ENCODE measurements at regions not wholly inside any gene's neighbourhood (a gene's known extent, or its start where the extent isn't known, plus 50 kb on each side); places are given as distances from the start of the nearest gene placed in this dataset.

DNA sequence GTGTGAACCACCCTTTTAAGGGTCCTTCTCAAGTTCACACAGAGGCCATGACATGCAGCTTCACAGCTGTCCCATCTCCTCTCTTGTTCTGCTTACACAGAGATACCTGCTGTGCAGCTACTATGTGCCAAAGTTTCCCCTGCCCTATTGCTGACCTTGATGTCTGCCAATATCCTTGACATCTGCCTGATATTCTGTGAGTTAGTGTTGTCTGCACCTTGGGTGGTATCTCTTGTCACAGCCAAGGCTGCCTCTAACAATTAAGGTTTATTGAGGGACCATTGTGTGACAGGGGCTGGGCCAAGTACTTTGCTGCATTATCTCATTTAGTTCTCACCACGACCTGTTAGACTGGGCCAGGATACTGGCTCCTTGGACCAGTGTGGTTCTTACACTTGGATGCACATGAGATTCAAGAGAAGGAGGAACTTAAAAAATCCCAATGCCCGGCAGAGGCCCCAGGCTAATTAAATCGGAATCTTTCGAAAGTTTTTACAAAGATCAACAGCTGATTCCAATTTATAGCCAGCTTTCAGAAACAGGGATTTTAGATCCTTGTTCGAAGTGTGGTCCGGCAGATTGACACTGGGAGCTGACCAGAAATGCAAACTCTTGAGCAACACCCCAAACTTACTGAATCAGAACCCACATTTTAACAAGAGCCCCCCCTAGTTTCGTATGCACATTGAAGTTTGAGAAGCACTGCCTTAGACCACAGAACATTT, 178.6 kb downstream of the SATB1 start:
- DNase-seq (ENCODE audit: low read depth): no peak
- POLR2A ChIA-PET: no interaction called here
- H3K27me3 ChIP-seq (ENCODE audit: control insufficient read depth, insufficient read depth, low read length): no peaks in the 10 kb centered on the region
- CTCF ChIA-PET: no interaction called here
- TF ChIP-seq, protein P1, sequence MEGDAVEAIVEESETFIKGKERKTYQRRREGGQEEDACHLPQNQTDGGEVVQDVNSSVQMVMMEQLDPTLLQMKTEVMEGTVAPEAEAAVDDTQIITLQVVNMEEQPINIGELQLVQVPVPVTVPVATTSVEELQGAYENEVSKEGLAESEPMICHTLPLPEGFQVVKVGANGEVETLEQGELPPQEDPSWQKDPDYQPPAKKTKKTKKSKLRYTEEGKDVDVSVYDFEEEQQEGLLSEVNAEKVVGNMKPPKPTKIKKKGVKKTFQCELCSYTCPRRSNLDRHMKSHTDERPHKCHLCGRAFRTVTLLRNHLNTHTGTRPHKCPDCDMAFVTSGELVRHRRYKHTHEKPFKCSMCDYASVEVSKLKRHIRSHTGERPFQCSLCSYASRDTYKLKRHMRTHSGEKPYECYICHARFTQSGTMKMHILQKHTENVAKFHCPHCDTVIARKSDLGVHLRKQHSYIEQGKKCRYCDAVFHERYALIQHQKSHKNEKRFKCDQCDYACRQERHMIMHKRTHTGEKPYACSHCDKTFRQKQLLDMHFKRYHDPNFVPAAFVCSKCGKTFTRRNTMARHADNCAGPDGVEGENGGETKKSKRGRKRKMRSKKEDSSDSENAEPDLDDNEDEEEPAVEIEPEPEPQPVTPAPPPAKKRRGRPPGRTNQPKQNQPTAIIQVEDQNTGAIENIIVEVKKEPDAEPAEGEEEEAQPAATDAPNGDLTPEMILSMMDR (IDR thresholded peaks at IDR 0.05; ENCODE audit: insufficient read depth, low read depth, low read length): no peak
- no peak overlapping the region for H3K4me3 ChIP-seq (ENCODE audit: low read depth, low read length)
- no peaks in the 10 kb centered on the region for H3K36me3 ChIP-seq (ENCODE audit: control insufficient read depth, insufficient read depth, low read length)

DNA sequence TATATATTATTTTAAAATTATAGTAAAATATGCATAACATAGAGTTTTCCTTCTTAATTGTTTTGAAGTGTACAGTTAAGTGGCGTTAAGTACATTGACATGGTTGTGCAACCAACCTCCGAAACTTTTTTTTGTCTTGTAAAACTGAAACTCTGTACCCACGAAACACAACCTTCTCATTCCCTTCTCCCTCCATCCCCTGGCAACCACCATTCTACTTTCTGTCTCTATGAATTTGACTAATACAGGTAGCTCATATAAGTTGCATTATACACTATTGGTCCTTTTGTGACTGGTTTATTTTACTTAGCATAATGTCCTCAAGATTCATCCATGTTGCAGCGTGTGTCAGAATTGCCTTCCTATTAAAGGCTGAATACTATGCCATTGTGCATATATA, 179.4 kb downstream of the SATB1 start:
- DNase-seq (ENCODE audit: low read depth): no peak
- CTCF ChIA-PET: no interaction called here
- Histone ChIP-seq H3K27me3 (ENCODE audit: control insufficient read depth, insufficient read depth, low read length) (no peaks in the 10 kb centered on the region), H3K36me3 (ENCODE audit: control insufficient read depth, insufficient read depth, low read length) (no peaks in the 10 kb centered on the region), H3K4me3 (ENCODE audit: low read depth, low read length) (no peak overlapping the region)
- TF ChIP-seq, protein P1 (IDR thresholded peaks at IDR 0.05; ENCODE audit: insufficient read depth, low read depth, low read length): no peak
- POLR2A ChIA-PET: no interaction called here

DNA sequence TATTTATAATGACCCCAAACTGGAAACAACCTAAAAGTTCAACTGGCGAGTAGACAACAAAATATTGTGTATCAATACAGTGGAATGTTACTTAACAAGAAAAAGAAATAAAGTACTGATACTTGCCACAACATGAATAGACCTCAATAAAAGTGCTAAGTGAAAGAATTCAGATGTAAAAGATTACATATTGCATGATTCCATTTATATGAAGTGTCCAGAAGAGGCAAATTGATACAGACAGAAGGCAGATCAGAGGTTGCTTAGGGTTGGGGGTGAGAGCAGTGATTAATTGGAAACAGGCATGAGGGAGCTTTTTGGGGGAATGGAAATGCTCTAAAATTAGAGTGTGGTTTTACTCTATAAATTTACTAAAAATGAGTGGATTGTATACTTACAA, 183.3 kb downstream of the SATB1 start:
- POLR2A ChIA-PET: no interaction called here
- no peak overlapping the region for H3K4me3 ChIP-seq (ENCODE audit: low read depth, low read length)
- CTCF ChIA-PET: no interaction called here

DNA sequence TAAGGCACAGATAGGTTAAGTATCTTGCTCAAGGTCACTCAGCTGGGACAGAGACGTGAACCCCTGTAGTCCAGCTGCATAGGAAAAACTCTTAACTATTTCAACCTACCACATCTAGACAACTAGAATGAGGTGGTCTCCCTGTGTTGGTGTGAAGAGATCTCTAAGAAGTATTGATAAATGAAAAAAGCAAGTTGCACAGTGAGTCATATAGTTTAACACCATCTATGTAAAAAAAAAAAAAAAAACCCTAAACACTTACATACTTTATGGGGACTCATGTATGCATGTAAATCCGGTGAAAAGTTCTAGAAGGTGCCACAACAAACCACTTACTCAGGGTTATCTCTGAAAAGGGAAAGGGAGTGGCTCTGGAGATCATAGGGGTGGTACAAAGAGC, 185.5 kb downstream of the SATB1 start:
- H3K4me3 ChIP-seq (ENCODE audit: low read depth, low read length): no peak overlapping the region
- POLR2A ChIA-PET: no interaction called here
- TF ChIP-seq, protein P1 (IDR thresholded peaks at IDR 0.05; ENCODE audit: insufficient read depth, low read depth, low read length): no peak
- no peaks in the 10 kb centered on the region for H3K36me3 ChIP-seq (ENCODE audit: control insufficient read depth, insufficient read depth, low read length)
- CTCF ChIA-PET: no interaction called here
- H3K27me3 ChIP-seq (ENCODE audit: control insufficient read depth, insufficient read depth, low read length): no peaks in the 10 kb centered on the region
- DNase-seq (ENCODE audit: low read depth): no peak

More for the DNA sequence above, 183.3 kb downstream of the SATB1 start:
- Histone ChIP-seq H3K36me3 (ENCODE audit: control insufficient read depth, insufficient read depth, low read length) (no peaks in the 10 kb centered on the region), H3K27me3 (ENCODE audit: control insufficient read depth, insufficient read depth, low read length) (no peaks in the 10 kb centered on the region)
- DNase-seq (ENCODE audit: low read depth): no peak
- TF ChIP-seq, protein P1 (IDR thresholded peaks at IDR 0.05; ENCODE audit: insufficient read depth, low read depth, low read length): no peak

DNA sequence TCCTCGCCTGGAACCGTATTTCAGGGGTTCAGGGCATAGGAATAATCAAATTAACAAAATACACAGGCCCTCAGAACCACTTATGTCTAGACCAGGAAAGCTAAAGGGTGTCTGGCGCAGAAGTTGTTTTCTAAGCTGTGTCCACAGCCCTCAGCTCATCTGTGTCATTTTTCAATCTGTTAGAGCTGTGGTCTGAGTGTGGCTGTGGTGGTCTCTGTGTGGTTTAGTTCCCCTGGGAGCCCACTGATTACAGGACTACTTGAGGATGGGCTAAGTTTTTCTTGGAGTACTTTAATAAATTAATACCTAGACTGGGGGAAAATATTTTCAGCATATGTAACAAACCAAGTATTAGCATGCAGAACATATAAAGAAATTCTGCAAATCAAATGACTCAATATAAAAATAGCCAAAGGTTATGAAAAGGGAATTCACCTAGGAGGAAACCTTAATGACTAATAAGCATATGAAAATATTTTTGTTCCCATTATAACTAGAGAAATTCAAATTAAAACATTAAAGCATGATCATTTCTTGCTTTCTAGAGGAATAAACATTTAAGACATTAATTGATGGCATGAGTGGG, 186.3 kb downstream of the SATB1 start:
- DNase-seq (ENCODE audit: low read depth): no peak
- Histone ChIP-seq H3K36me3 (ENCODE audit: control insufficient read depth, insufficient read depth, low read length) (no peaks in the 10 kb centered on the region), H3K4me3 (ENCODE audit: low read depth, low read length) (no peak overlapping the region), H3K27me3 (ENCODE audit: control insufficient read depth, insufficient read depth, low read length) (no peaks in the 10 kb centered on the region)
- ChIA-PET POLR2A (no interaction called here), CTCF (no interaction called here)
- TF ChIP-seq, protein P1 (IDR thresholded peaks at IDR 0.05; ENCODE audit: insufficient read depth, low read depth, low read length): no peak

Measured in BJ (cell line).